ENCODE measurements at regions not wholly inside any gene's neighbourhood (a gene's known extent, or its start where the extent isn't known, plus 50 kb on each side); places are given as distances from the start of the nearest gene placed in this dataset.

DNA sequence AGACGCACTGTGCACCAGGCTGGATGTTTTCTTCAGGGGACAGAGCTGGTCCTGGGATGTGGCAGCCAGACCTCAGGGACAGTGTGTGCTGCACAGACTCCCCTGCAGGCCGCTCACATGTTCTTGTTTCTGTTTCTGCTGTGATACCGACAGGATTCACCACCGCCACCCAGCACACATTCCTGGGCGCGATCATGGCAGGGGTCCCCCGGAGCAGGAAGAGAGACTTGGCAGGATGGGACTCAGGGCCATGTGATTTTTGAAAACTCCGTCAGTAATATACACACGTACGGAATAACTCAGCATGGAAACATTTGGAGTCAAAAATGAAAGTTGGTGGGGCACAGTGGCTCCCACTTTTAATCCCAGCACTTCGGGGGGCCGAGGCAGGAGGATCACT, 79.0 kb downstream of the HAPSTR1 start:
- TF ChIP-seq POLR2A (IDR thresholded peaks at IDR 0.05; ENCODE audit: low read depth, low read length) = no peak
- no peak for TF ChIP-seq POLR2AphosphoS5 (IDR thresholded peaks at IDR 0.05; ENCODE audit: low read depth, low read length)

All from GM12892 (cell line).